Gastrocnemius medialis (tissue), 4 donors: ENCODE measurements at regions not wholly inside any gene's neighbourhood (a gene's known extent, or its start where the extent isn't known, plus 50 kb on each side); places are given as distances from the start of the nearest gene placed in this dataset.

Experiments used
- ATAC-seq, 2 donors: fragments of 150-250 bp; one replicate each; pipeline ENCODE4 v1.9.1; 2016
- DNase-seq, 2 donors: peaks; one replicate each; pipeline ENCODE4 v3.0.0-alpha.2; 2019
- H3K27ac ChIP-seq, 4 donors: fragments of 200-600 bp; sonication (generic); 1 replicate in 1 of 4; 2 replicates in 3 of 4; pipeline ENCODE4 v1.5.1; 2016 to 2018; ENCODE audit warnings: mild to moderate bottlenecking in 2 of 4, moderate library complexity in 1 of 4
- H3K27me3 ChIP-seq, 3 donors: fragments of 200-600 bp; sonication (generic) in 2 of 3; 1 replicate in 1 of 3; 2 replicates in 2 of 3; pipeline versions ENCODE4 v1.5.1 to v1.6.0; 2016 to 2019; ENCODE audit warnings: mild to moderate bottlenecking in 1 of 3, moderate library complexity in 1 of 3
- H3K36me3 ChIP-seq, 2 donors: fragments of 200-600 bp; sonication (generic) in 1 of 2; one replicate each; pipeline ENCODE4 v1.5.1; 2017 to 2018
- H3K4me1 ChIP-seq, 2 donors: fragments of 200-600 bp; sonication (generic) in 1 of 2; one replicate each; pipeline ENCODE4 v1.5.1; 2016 to 2017; ENCODE audit warnings: mild to moderate bottlenecking in 2 of 2
- H3K4me3 ChIP-seq, 4 donors: fragments of 200-600 bp; sonication (generic) in 3 of 4; 1 replicate in 1 of 4; 2 replicates in 3 of 4; pipeline ENCODE4 v1.5.1; 2016 to 2019; ENCODE audit warnings: mild to moderate bottlenecking in 2 of 4
- H3K9me3 ChIP-seq, 3 donors: fragments of 200-600 bp; sonication (generic) in 2 of 3; 1 replicate in 1 of 3; 2 replicates in 2 of 3; pipeline ENCODE4 v1.5.1; 2016 to 2019
- POLR2A ChIP-seq, 2 donors: fragments of 450-650 bp; IDR thresholded peaks; one replicate each; pipeline ENCODE4 v1.6.1; 2017; ENCODE audit warnings: antibody characterized with exemption in 2 of 2, mild to moderate bottlenecking in 2 of 2, moderate library complexity in 2 of 2
- in situ Hi-C, 4 donors: fragments of 200-750 bp; cut with MboI; loops; one replicate each; pipeline versions ENCODE4 v1.15.0 to v1.8.0; 2017; ENCODE audit warnings: low sequenced_read_pairs in 4 of 4
- intact Hi-C: fragments of 100-400 bp; cut with DNase I; formaldehyde crosslinking; loops from one replicate; pipeline ENCODE4 v1.15.1; 2023; ENCODE audit warnings: low total_unique reads
- TF ChIP-seq, protein P1 (sequence below), 5 experiments: fragments of 450-650 bp in 3 of 5; fragments of 200-600 bp in 2 of 5; sonication (generic) in 2 of 5; IDR thresholded peaks in 4 of 5; conservative IDR thresholded peaks in 1 of 5; 1 replicate in 4 of 5; 2 replicates in 1 of 5; pipeline ENCODE4 v1.5.1; 2016 to 2019; ENCODE audit warnings: antibody characterized with exemption in 5 of 5, mild to moderate bottlenecking in 3 of 5, moderate library complexity in 3 of 5

GRCh38 chr6:97405818-97406409 is 122.9 kb upstream of the MMS22L start:
- DNase-seq (no peak), ATAC-seq (no peak)
- Histone ChIP-seq H3K9me3 (no peaks in the 10 kb centered on the region), H3K4me1 (no peaks in the 10 kb centered on the region), H3K27ac (no peak overlapping the region), H3K4me3 (no peak overlapping the region), H3K36me3 (no peaks in the 10 kb centered on the region), H3K27me3 (no peaks in the 10 kb centered on the region)
- in situ Hi-C loops (no loop called here), intact Hi-C loops (no loop called here)
- TF ChIP-seq POLR2A (IDR thresholded peaks at IDR 0.05): no peak
- TF ChIP-seq, protein P1, sequence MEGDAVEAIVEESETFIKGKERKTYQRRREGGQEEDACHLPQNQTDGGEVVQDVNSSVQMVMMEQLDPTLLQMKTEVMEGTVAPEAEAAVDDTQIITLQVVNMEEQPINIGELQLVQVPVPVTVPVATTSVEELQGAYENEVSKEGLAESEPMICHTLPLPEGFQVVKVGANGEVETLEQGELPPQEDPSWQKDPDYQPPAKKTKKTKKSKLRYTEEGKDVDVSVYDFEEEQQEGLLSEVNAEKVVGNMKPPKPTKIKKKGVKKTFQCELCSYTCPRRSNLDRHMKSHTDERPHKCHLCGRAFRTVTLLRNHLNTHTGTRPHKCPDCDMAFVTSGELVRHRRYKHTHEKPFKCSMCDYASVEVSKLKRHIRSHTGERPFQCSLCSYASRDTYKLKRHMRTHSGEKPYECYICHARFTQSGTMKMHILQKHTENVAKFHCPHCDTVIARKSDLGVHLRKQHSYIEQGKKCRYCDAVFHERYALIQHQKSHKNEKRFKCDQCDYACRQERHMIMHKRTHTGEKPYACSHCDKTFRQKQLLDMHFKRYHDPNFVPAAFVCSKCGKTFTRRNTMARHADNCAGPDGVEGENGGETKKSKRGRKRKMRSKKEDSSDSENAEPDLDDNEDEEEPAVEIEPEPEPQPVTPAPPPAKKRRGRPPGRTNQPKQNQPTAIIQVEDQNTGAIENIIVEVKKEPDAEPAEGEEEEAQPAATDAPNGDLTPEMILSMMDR (IDR thresholded peaks at IDR 0.05 in 4 of 5, conservative IDR thresholded peaks at IDR 0.05 in 1 of 5): no peak

- Histone ChIP-seq H3K4me1 (no peaks in the 10 kb centered on the region), H3K36me3 (no peaks in the 10 kb centered on the region), H3K27me3 (no peaks in the 10 kb centered on the region), H3K4me3 (no peak overlapping the region), H3K27ac (no peak overlapping the region), H3K9me3 (no peaks in the 10 kb centered on the region)
- intact Hi-C loops (no loop called here), in situ Hi-C loops (no loop called here)
- TF ChIP-seq POLR2A (IDR thresholded peaks at IDR 0.05): no peak
- TF ChIP-seq, protein P1 (IDR thresholded peaks at IDR 0.05 in 4 of 5, conservative IDR thresholded peaks at IDR 0.05 in 1 of 5): no peak
- no peak for ATAC-seq
- DNase-seq: no peak
Observed at GRCh38 chr6:97406633-97407032, 123.6 kb upstream of the MMS22L start.

GRCh38 chr6:97411610-97412009 is 128.6 kb upstream of the MMS22L start:
- Histone ChIP-seq H3K4me1 (no peaks in the 10 kb centered on the region), H3K4me3 (no peak overlapping the region), H3K27ac (no peak overlapping the region), H3K36me3 (no peaks in the 10 kb centered on the region), H3K27me3 (no peaks in the 10 kb centered on the region), H3K9me3 (no peaks in the 10 kb centered on the region)
- TF ChIP-seq POLR2A (IDR thresholded peaks at IDR 0.05): no peak
- TF ChIP-seq, protein P1 (IDR thresholded peaks at IDR 0.05 in 4 of 5, conservative IDR thresholded peaks at IDR 0.05 in 1 of 5): no peak
- in situ Hi-C loops: no loop called here
- no peak for DNase-seq
- ATAC-seq: no peak
- intact Hi-C loops: no loop called here

- DNase-seq (no peak), ATAC-seq (no peak)
- no peaks in the 10 kb centered on the region for H3K36me3 ChIP-seq
- no peaks in the 10 kb centered on the region for H3K4me1 ChIP-seq
- intact Hi-C loops (no loop called here), in situ Hi-C loops (no loop called here)
- H3K27ac ChIP-seq: no peak overlapping the region
- no peaks in the 10 kb centered on the region for H3K9me3 ChIP-seq
- no peaks in the 10 kb centered on the region for H3K27me3 ChIP-seq
- TF ChIP-seq, protein P1 (IDR thresholded peaks at IDR 0.05 in 4 of 5, conservative IDR thresholded peaks at IDR 0.05 in 1 of 5): no peak
- TF ChIP-seq POLR2A (IDR thresholded peaks at IDR 0.05): no peak
- no peak overlapping the region for H3K4me3 ChIP-seq
Observed at GRCh38 chr6:97412511-97412910, 129.5 kb upstream of the MMS22L start.

- Histone ChIP-seq H3K36me3 (no peaks in the 10 kb centered on the region), H3K4me3 (no peak overlapping the region), H3K27me3 (no peaks in the 10 kb centered on the region), H3K4me1 (no peaks in the 10 kb centered on the region), H3K27ac (no peak overlapping the region), H3K9me3 (no peaks in the 10 kb centered on the region)
- DNase-seq (no peak), ATAC-seq (no peak)
- intact Hi-C loops: no loop called here
- in situ Hi-C loops: no loop called here
- TF ChIP-seq, protein P1 (IDR thresholded peaks at IDR 0.05 in 4 of 5, conservative IDR thresholded peaks at IDR 0.05 in 1 of 5): no peak
- no peak for TF ChIP-seq POLR2A (IDR thresholded peaks at IDR 0.05)
Observed at GRCh38 chr6:97422171-97422570, 139.2 kb upstream of the MMS22L start.
